ENCODE measurements at regions not wholly inside any gene's neighbourhood (a gene's known extent, or its start where the extent isn't known, plus 50 kb on each side); places are given as distances from the start of the nearest gene placed in this dataset.
A peak's percentile ranks its signal among the peaks of the same experiment; 100 is the strongest.

GRCh38 chr7:106979551-106980357 is 64.8 kb upstream of the PRKAR2B start:
- Histone ChIP-seq H3K79me1 (ENCODE audit: low read length) (peaks cover 3% of the 10 kb centered on the region), H2AFZ (ENCODE audit: insufficient read depth, low read length, poor library complexity) (no peak overlapping the region), H3K23ac (ENCODE audit: low read length) (no peak overlapping the region), H3K18ac (ENCODE audit: low read length) (no peak overlapping the region), H3K36me3 (ENCODE audit: control insufficient read depth in 1 of 2, insufficient read depth in 2 of 2, low read length in 2 of 2) (no peaks in the 10 kb centered on the region), H3K27ac (ENCODE audit: low read depth, low read length) (no peak overlapping the region), H4K12ac (ENCODE audit: low read depth, low read length) (no peak overlapping the region), H3K9me3 (ENCODE audit: insufficient read depth, low read depth, low read length) (peaks cover 2% of the 10 kb centered on the region), H3K79me2 (ENCODE audit: control insufficient read depth, insufficient read depth, low read length, poor library complexity) (no peaks in the 10 kb centered on the region), H3K4me3 (ENCODE audit: low read depth, low read length) (no peak overlapping the region), H2BK12ac (ENCODE audit: low read length) (no peak overlapping the region), H2BK5ac (ENCODE audit: low read depth, low read length, poor library complexity) (no peak overlapping the region), H3K9ac (ENCODE audit: low read length) (no peak overlapping the region), H3K14ac (ENCODE audit: low read length) (no peak overlapping the region), H2AK5ac (ENCODE audit: low read length) (no peak overlapping the region), H4K91ac (ENCODE audit: low read depth, low read length) (no peak overlapping the region), H3K4me1 (ENCODE audit: control insufficient read depth in 1 of 2, insufficient read depth in 2 of 2, low read length in 2 of 2) (peaks cover 0 to 4% of the 10 kb centered on the region in 2 experiments), H4K8ac (ENCODE audit: low read depth, low read length) (no peak overlapping the region), H3K4ac (ENCODE audit: low read depth, low read length) (no peak overlapping the region), H3K27me3 (ENCODE audit: insufficient read depth, low read length) (no peaks in the 10 kb centered on the region), H2BK120ac (ENCODE audit: insufficient read depth, low read length, poor library complexity) (no peak overlapping the region), H3K4me2 (ENCODE audit: low read length) (no peak overlapping the region)
- WGBS (ENCODE audit: extremely low coverage, insufficient coverage, insufficient read length), result no CpG with 5 or more reads among the region's 9 CpGs
- no peak for DNase-seq

- no peaks in the 10 kb centered on the region for H3K79me2 ChIP-seq (ENCODE audit: control insufficient read depth, insufficient read depth, low read length, poor library complexity)
Measured at GRCh38 chr7:106980358-106980685, 64.2 kb upstream of the PRKAR2B start.

GRCh38 chr7:106982415-106982814 is 62.1 kb upstream of the PRKAR2B start:
- Histone ChIP-seq H3K4me3 (ENCODE audit: low read depth, low read length) (no peak overlapping the region), H3K36me3 (ENCODE audit: control insufficient read depth in 1 of 2, insufficient read depth in 2 of 2, low read length in 2 of 2) (no peaks in the 10 kb centered on the region), H4K91ac (ENCODE audit: low read depth, low read length) (no peak overlapping the region), H3K79me2 (ENCODE audit: control insufficient read depth, insufficient read depth, low read length, poor library complexity) (no peaks in the 10 kb centered on the region), H3K27ac (ENCODE audit: low read depth, low read length) (no peak overlapping the region), H3K4ac (ENCODE audit: low read depth, low read length) (no peak overlapping the region), H4K12ac (ENCODE audit: low read depth, low read length) (no peak overlapping the region), H3K79me1 (ENCODE audit: low read length) (no peaks in the 10 kb centered on the region), H3K27me3 (ENCODE audit: insufficient read depth, low read length) (no peaks in the 10 kb centered on the region), H2AFZ (ENCODE audit: insufficient read depth, low read length, poor library complexity) (no peak overlapping the region), H2AK5ac (ENCODE audit: low read length) (no peak overlapping the region), H3K18ac (ENCODE audit: low read length) (no peak overlapping the region), H2BK120ac (ENCODE audit: insufficient read depth, low read length, poor library complexity) (no peak overlapping the region), H3K23ac (ENCODE audit: low read length) (no peak overlapping the region), H3K9me3 (ENCODE audit: insufficient read depth, low read depth, low read length) (peaks cover 2% of the 10 kb centered on the region), H3K4me2 (ENCODE audit: low read length) (no peak overlapping the region), H4K8ac (ENCODE audit: low read depth, low read length) (no peak overlapping the region), H2BK12ac (ENCODE audit: low read length) (no peak overlapping the region), H3K9ac (ENCODE audit: low read length) (no peak overlapping the region), H2BK5ac (ENCODE audit: low read depth, low read length, poor library complexity) (no peak overlapping the region), H3K4me1 (ENCODE audit: control insufficient read depth in 1 of 2, insufficient read depth in 2 of 2, low read length in 2 of 2) (peaks cover 2 to 4% of the 10 kb centered on the region in 2 experiments), H3K14ac (ENCODE audit: low read length) (no peak overlapping the region)
- no CpG with 5 or more reads among the region's 7 CpGs for WGBS (ENCODE audit: extremely low coverage, insufficient coverage, insufficient read length)
- peak in 1 of 2 donors; percentile 15 for DNase-seq

More at GRCh38 chr7:106980358-106980685, 64.2 kb upstream of the PRKAR2B start:
- H3K18ac ChIP-seq (ENCODE audit: low read length), result no peak overlapping the region
- H2BK120ac ChIP-seq (ENCODE audit: insufficient read depth, low read length, poor library complexity), result no peak overlapping the region
- H3K27me3 ChIP-seq (ENCODE audit: insufficient read depth, low read length), result no peaks in the 10 kb centered on the region
- no peak overlapping the region for H4K12ac ChIP-seq (ENCODE audit: low read depth, low read length)
- peaks cover 3% of the 10 kb centered on the region for H3K79me1 ChIP-seq (ENCODE audit: low read length)
- peaks cover 0 to 4% of the 10 kb centered on the region in 2 experiments for H3K4me1 ChIP-seq (ENCODE audit: control insufficient read depth in 1 of 2, insufficient read depth in 2 of 2, low read length in 2 of 2)
- peaks cover 2% of the 10 kb centered on the region for H3K9me3 ChIP-seq (ENCODE audit: insufficient read depth, low read depth, low read length)
- H2AFZ ChIP-seq (ENCODE audit: insufficient read depth, low read length, poor library complexity), result no peak overlapping the region
- H2BK12ac ChIP-seq (ENCODE audit: low read length), result no peak overlapping the region
- H4K91ac ChIP-seq (ENCODE audit: low read depth, low read length), result no peak overlapping the region
- H3K14ac ChIP-seq (ENCODE audit: low read length), result no peak overlapping the region
- no peak overlapping the region for H2AK5ac ChIP-seq (ENCODE audit: low read length)
- H3K36me3 ChIP-seq (ENCODE audit: control insufficient read depth in 1 of 2, insufficient read depth in 2 of 2, low read length in 2 of 2), result no peaks in the 10 kb centered on the region
- H3K4me2 ChIP-seq (ENCODE audit: low read length), result no peak overlapping the region
- no peak overlapping the region for H3K4me3 ChIP-seq (ENCODE audit: low read depth, low read length)
- no peak overlapping the region for H3K27ac ChIP-seq (ENCODE audit: low read depth, low read length)
- no peak overlapping the region for H3K4ac ChIP-seq (ENCODE audit: low read depth, low read length)
- WGBS (ENCODE audit: extremely low coverage, insufficient coverage, insufficient read length), result no CpG with 5 or more reads among the region's 3 CpGs
- H3K23ac ChIP-seq (ENCODE audit: low read length), result no peak overlapping the region
- H4K8ac ChIP-seq (ENCODE audit: low read depth, low read length), result no peak overlapping the region
- H3K9ac ChIP-seq (ENCODE audit: low read length), result no peak overlapping the region
- no peak overlapping the region for H2BK5ac ChIP-seq (ENCODE audit: low read depth, low read length, poor library complexity)
- DNase-seq, result no peak

- Histone ChIP-seq H3K4me2 (ENCODE audit: low read length) (no peak overlapping the region), H4K8ac (ENCODE audit: low read depth, low read length) (no peak overlapping the region)
Measured at GRCh38 chr7:106984034-106984433, 60.5 kb upstream of the PRKAR2B start.

More at GRCh38 chr7:106984034-106984433, 60.5 kb upstream of the PRKAR2B start:
- H3K4ac ChIP-seq (ENCODE audit: low read depth, low read length), result no peak overlapping the region
- H3K14ac ChIP-seq (ENCODE audit: low read length), result no peak overlapping the region
- H3K23ac ChIP-seq (ENCODE audit: low read length), result no peak overlapping the region
- H3K36me3 ChIP-seq (ENCODE audit: control insufficient read depth in 1 of 2, insufficient read depth in 2 of 2, low read length in 2 of 2), result no peaks in the 10 kb centered on the region
- no peak overlapping the region for H2BK12ac ChIP-seq (ENCODE audit: low read length)
- no peaks in the 10 kb centered on the region for H3K27me3 ChIP-seq (ENCODE audit: insufficient read depth, low read length)
- H3K4me3 ChIP-seq (ENCODE audit: low read depth, low read length), result no peak overlapping the region
- H3K79me1 ChIP-seq (ENCODE audit: low read length), result no peaks in the 10 kb centered on the region
- peaks cover 2% of the 10 kb centered on the region for H3K9me3 ChIP-seq (ENCODE audit: insufficient read depth, low read depth, low read length)
- no peak overlapping the region for H4K12ac ChIP-seq (ENCODE audit: low read depth, low read length)
- no peak for DNase-seq
- H3K27ac ChIP-seq (ENCODE audit: low read depth, low read length), result no peak overlapping the region
- H3K9ac ChIP-seq (ENCODE audit: low read length), result no peak overlapping the region
- WGBS (ENCODE audit: extremely low coverage, insufficient coverage, insufficient read length), result no CpG with 5 or more reads among the region's 5 CpGs
- H2AK5ac ChIP-seq (ENCODE audit: low read length), result no peak overlapping the region
- H2BK120ac ChIP-seq (ENCODE audit: insufficient read depth, low read length, poor library complexity), result no peak overlapping the region
- H4K91ac ChIP-seq (ENCODE audit: low read depth, low read length), result no peak overlapping the region
- no peak overlapping the region for H3K18ac ChIP-seq (ENCODE audit: low read length)
- H3K4me1 ChIP-seq (ENCODE audit: control insufficient read depth in 1 of 2, insufficient read depth in 2 of 2, low read length in 2 of 2), result peaks cover 2 to 6% of the 10 kb centered on the region in 2 experiments
- no peak overlapping the region for H2AFZ ChIP-seq (ENCODE audit: insufficient read depth, low read length, poor library complexity)
- H3K79me2 ChIP-seq (ENCODE audit: control insufficient read depth, insufficient read depth, low read length, poor library complexity), result no peaks in the 10 kb centered on the region
- H2BK5ac ChIP-seq (ENCODE audit: low read depth, low read length, poor library complexity), result no peak overlapping the region
